PC-9 (cell line): ENCODE measurements at regions not wholly inside any gene's neighbourhood (a gene's known extent, or its start where the extent isn't known, plus 50 kb on each side); places are given as distances from the start of the nearest gene placed in this dataset.

Source experiments
- BruUV-seq: library from RNA; stranded (reverse); fragments of 400-500 nt; replicated peaks from 2 replicates; lab custom pipeline; 2021; lab: Mats Ljungman, UMichigan
- CTCF ChIA-PET: fragments of 300-600 bp; sonication (Branson Sonifier 250); formaldehyde crosslinking; loops from one replicate; lab custom pipeline; 2022; ENCODE audit warnings: antibody characterized with exemption; lab: Charles Lee
- POLR2A ChIA-PET: fragments of 300-600 bp; sonication (Branson Sonifier 250); formaldehyde crosslinking; loops from one replicate; lab custom pipeline; 2022; ENCODE audit warnings: antibody characterized with exemption; ENCODE audit not compliant: unreplicated experiment; lab: Charles Lee
- DNase-seq, 2 experiments: peaks; one replicate each; pipeline versions ENCODE4 v3.0.0 to v3.0.0-alpha.2; 2015 to 2022; ENCODE audit warnings: mixed read lengths in 1 of 2
- H2AFZ ChIP-seq: fragments of 200-600 bp; sonication (generic); 2 replicates; pipeline ENCODE4 v1.8.1; 2017; ENCODE audit warnings: antibody characterized with exemption
- H3F3A ChIP-seq: fragments of 200-600 bp; sonication (generic); 2 replicates; pipeline ENCODE4 v1.8.1; 2017; ENCODE audit warnings: antibody characterized with exemption, mild to moderate bottlenecking, low read depth; ENCODE audit not compliant: insufficient read depth
- H3K27ac ChIP-seq: fragments of 200-600 bp; sonication (generic); 2 replicates; pipeline ENCODE4 v1.6.1; 2016; ENCODE audit warnings: mixed run types
- H3K27me3 ChIP-seq: fragments of 200-600 bp; sonication (generic); 2 replicates; pipeline ENCODE4 v1.6.1; 2016; ENCODE audit warnings: low read depth, mixed run types; ENCODE audit not compliant: insufficient read depth
- H3K36me3 ChIP-seq: fragments of 200-600 bp; sonication (generic); 2 replicates; pipeline ENCODE4 v1.6.1; 2016; ENCODE audit warnings: low read depth, mixed run types
- H3K4me1 ChIP-seq: fragments of 200-600 bp; sonication (generic); replicated peaks from 2 replicates; pipeline ENCODE4 v1.6.1; 2016; ENCODE audit warnings: mixed run types; ENCODE audit not compliant: insufficient read depth
- H3K4me2 ChIP-seq: fragments of 200-600 bp; sonication (generic); 2 replicates; pipeline ENCODE4 v1.6.1; 2017; ENCODE audit warnings: mixed run types
- H3K4me3 ChIP-seq: fragments of 200-600 bp; sonication (generic); 2 replicates; pipeline ENCODE4 v1.6.1; 2016; ENCODE audit warnings: mixed run types
- H3K79me2 ChIP-seq: fragments of 200-600 bp; sonication (generic); 2 replicates; pipeline ENCODE4 v1.6.1; 2017; ENCODE audit warnings: low read depth, mixed run types
- H3K9me2 ChIP-seq: fragments of 200-600 bp; sonication (generic); 2 replicates; pipeline ENCODE4 v1.8.1; 2017; ENCODE audit warnings: mild to moderate bottlenecking; ENCODE audit not compliant: insufficient read depth
- H3K9me3 ChIP-seq: fragments of 200-600 bp; sonication (generic); 2 replicates; pipeline ENCODE4 v1.8.1; 2016; ENCODE audit warnings: low read depth; ENCODE audit not compliant: insufficient read depth
- H4K20me1 ChIP-seq: fragments of 200-600 bp; sonication (generic); 2 replicates; pipeline ENCODE4 v1.8.1; 2017; ENCODE audit not compliant: insufficient read depth
- CTCF ChIP-seq: fragments of 200-600 bp; sonication (generic); conservative IDR thresholded peaks from 2 replicates; pipeline ENCODE4 v1.6.1; 2017; ENCODE audit warnings: mixed run types, antibody characterized with exemption, mild to moderate bottlenecking, moderate library complexity
- EZH2 ChIP-seq: fragments of 200-600 bp; sonication (generic); IDR thresholded peaks from 2 replicates; pipeline ENCODE4 v1.8.0; 2017; ENCODE audit warnings: antibody characterized with exemption, low read depth
- intact Hi-C: fragments of 100-400 bp; cut with micrococcal nuclease; formaldehyde crosslinking; loops from one replicate; pipeline ENCODE4 v1.10.0; 2022; ENCODE audit not compliant: unreplicated experiment

- CTCF ChIA-PET = no interaction called here
- BruUV-seq = no TSS peak
Measured at GRCh38 chr1:29664711-29665110, 428.4 kb downstream of the PTPRU start.

GRCh38 chr1:29658688-29659087 lies 422.4 kb downstream of the PTPRU start:
- TF ChIP-seq CTCF (no peak), EZH2 (no peak)
- no peak overlapping the region for H3K27ac ChIP-seq
- H3K4me1 ChIP-seq = no peaks in the 10 kb centered on the region
- no peaks in the 10 kb centered on the region for H3K79me2 ChIP-seq
- POLR2A ChIA-PET = no interaction called here
- intact Hi-C loops = no loop called here
- H3F3A ChIP-seq = no peaks in the 10 kb centered on the region
- no peaks in the 10 kb centered on the region for H3K9me3 ChIP-seq
- no peak overlapping the region for H3K4me2 ChIP-seq
- DNase-seq = no peak
- no peaks in the 10 kb centered on the region for H3K27me3 ChIP-seq
- no peak overlapping the region for H3K4me3 ChIP-seq
- H3K9me2 ChIP-seq = no peaks in the 10 kb centered on the region
- no peaks in the 10 kb centered on the region for H3K36me3 ChIP-seq
- H4K20me1 ChIP-seq = no peaks in the 10 kb centered on the region
- no peak overlapping the region for H2AFZ ChIP-seq
- CTCF ChIA-PET = no interaction called here
- BruUV-seq = no TSS peak

More at GRCh38 chr1:29664711-29665110, 428.4 kb downstream of the PTPRU start:
- DNase-seq = no peak
- Histone ChIP-seq H3K9me2 (no peaks in the 10 kb centered on the region), H3K36me3 (no peaks in the 10 kb centered on the region), H2AFZ (no peak overlapping the region), H3K27me3 (no peaks in the 10 kb centered on the region), H3K4me3 (no peak overlapping the region), H3F3A (no peaks in the 10 kb centered on the region), H4K20me1 (no peaks in the 10 kb centered on the region), H3K4me2 (no peak overlapping the region), H3K79me2 (no peaks in the 10 kb centered on the region), H3K4me1 (no peaks in the 10 kb centered on the region), H3K27ac (no peak overlapping the region), H3K9me3 (no peaks in the 10 kb centered on the region)
- TF ChIP-seq CTCF (no peak), EZH2 (no peak)
- intact Hi-C loops = no loop called here
- POLR2A ChIA-PET = no interaction called here

GRCh38 chr1:29657816-29658215 lies 421.5 kb downstream of the PTPRU start:
- H3K4me1 ChIP-seq = no peaks in the 10 kb centered on the region
- H3K27ac ChIP-seq = no peak overlapping the region
- no peaks in the 10 kb centered on the region for H4K20me1 ChIP-seq
- BruUV-seq = no TSS peak
- no peak overlapping the region for H3K4me3 ChIP-seq
- H3K27me3 ChIP-seq = no peaks in the 10 kb centered on the region
- H3K9me3 ChIP-seq = no peaks in the 10 kb centered on the region
- no peak for DNase-seq
- no peaks in the 10 kb centered on the region for H3K9me2 ChIP-seq
- intact Hi-C loops = no loop called here
- ChIA-PET POLR2A (no interaction called here), CTCF (interaction anchor here (0.7 kb wide), 1 partner anchor 17 kb away, joined by 4 read pairs; no protein-coding TSS in a partner anchor)
- H3K79me2 ChIP-seq = no peaks in the 10 kb centered on the region
- H2AFZ ChIP-seq = no peak overlapping the region
- TF ChIP-seq CTCF = no peak
- TF ChIP-seq EZH2 = no peak
- H3K4me2 ChIP-seq = no peak overlapping the region
- H3F3A ChIP-seq = no peaks in the 10 kb centered on the region
- no peaks in the 10 kb centered on the region for H3K36me3 ChIP-seq
